Testis (tissue), 2 donors: ENCODE measurements at regions not wholly inside any gene's neighbourhood (a gene's known extent, or its start where the extent isn't known, plus 50 kb on each side); places are given as distances from the start of the nearest gene placed in this dataset.
A peak's percentile ranks its signal among the peaks of the same experiment; 100 is the strongest.
"Not testable (repeated sequence)": the region's sequence is repeated elsewhere in the genome, so short reads cannot be mapped to it uniquely, and the experiment has no call there.

Source experiments
- DNase-seq: peaks from one replicate; pipeline ENCODE4 v3.0.0-alpha.2; 2019
- H3K27ac ChIP-seq, 2 donors: fragments of 200-600 bp; sonication (generic); one replicate each; pipeline ENCODE4 v1.5.1; 2019
- H3K27me3 ChIP-seq: fragments of 200-600 bp; sonication (generic); one replicate; pipeline ENCODE4 v1.5.1; 2019
- H3K36me3 ChIP-seq: fragments of 200-600 bp; sonication (generic); one replicate; pipeline ENCODE4 v1.5.1; 2017; ENCODE audit warnings: low read depth; ENCODE audit errors: missing control alignments
- H3K4me1 ChIP-seq: fragments of 200-600 bp; sonication (generic); one replicate; pipeline ENCODE4 v1.5.1; 2019
- H3K4me3 ChIP-seq, 2 donors: fragments of 200-600 bp; sonication (generic); one replicate each; pipeline ENCODE4 v1.5.1; 2017 to 2019
- H3K9me3 ChIP-seq: fragments of 200-600 bp; sonication (generic); one replicate; pipeline ENCODE4 v1.5.1; 2017
- CTCF ChIP-seq, 3 experiments: fragments of 450-650 bp in 2 of 3; fragments of 200-600 bp in 1 of 3; sonication (generic) in 1 of 3; IDR thresholded peaks; one replicate each; pipeline ENCODE4 v1.5.1; 2016 to 2019; ENCODE audit warnings: antibody characterized with exemption in 3 of 3, mild to moderate bottlenecking in 2 of 3, moderate library complexity in 1 of 3
- POLR2A ChIP-seq: fragments of 450-650 bp; IDR thresholded peaks from one replicate; pipeline ENCODE4 v1.6.1; 2017; ENCODE audit warnings: antibody characterized with exemption, mild to moderate bottlenecking, moderate library complexity
- WGBS, 2 donors: methylation state at CpG; one replicate each; pipeline ENCODE4 v1.1.5; 2018; 5-methylcytosine and 5-hydroxymethylcytosine counted together
- intact Hi-C: fragments of 100-400 bp; cut with DNase I; formaldehyde crosslinking; loops from one replicate; pipeline ENCODE4 v1.15.1; 2023; ENCODE audit warnings: low total_unique reads

- peak overlapping the region in 1 of 2 donors; percentile 70 for H3K4me3 ChIP-seq
- WGBS, 2 donors: 52 to 67% methylated on average over 2 to 5 of the region's 5 CpGs
Observed at GRCh38 chr22:46046299-46046685, 69.3 kb upstream of the WNT7B start.

GRCh38 chr22:46047226-46047625, 70.3 kb upstream of the WNT7B start:
- Histone ChIP-seq H3K4me1 (peaks cover 55% of the 10 kb centered on the region), H3K27ac (peak overlapping the region in 1 of 2 donors; percentile 18), H3K4me3 (no peak overlapping the region), H3K36me3 (no peaks in the 10 kb centered on the region), H3K9me3 (no peaks in the 10 kb centered on the region), H3K27me3 (no peaks in the 10 kb centered on the region)
- peak; percentile 12 for DNase-seq
- intact Hi-C loops: no loop called here
- 89 to 91% methylated on average over 13 of the region's 13 CpGs for WGBS, 2 donors
- no peak for TF ChIP-seq POLR2A
- TF ChIP-seq CTCF (IDR thresholded peaks at IDR 0.05): no peak

More at GRCh38 chr22:46046299-46046685, 69.3 kb upstream of the WNT7B start:
- H3K9me3 ChIP-seq: no peaks in the 10 kb centered on the region
- intact Hi-C loops: no loop called here
- TF ChIP-seq CTCF (IDR thresholded peaks at IDR 0.05): no peak
- TF ChIP-seq POLR2A: no peak
- peaks cover 53% of the 10 kb centered on the region for H3K4me1 ChIP-seq
- H3K27ac ChIP-seq: peak overlapping the region; percentile 97 to 98
- H3K36me3 ChIP-seq: no peaks in the 10 kb centered on the region
- DNase-seq: no peak
- H3K27me3 ChIP-seq: no peaks in the 10 kb centered on the region

GRCh38 chr22:46047841-46048595, 71.1 kb upstream of the WNT7B start:
- WGBS, 2 donors: 70 to 71% methylated on average over 11 to 14 of the region's 14 CpGs
- intact Hi-C loops: no loop called here
- Histone ChIP-seq H3K4me3 (no peak overlapping the region), H3K27ac (peak overlapping the region in 1 of 2 donors; percentile 22), H3K27me3 (no peaks in the 10 kb centered on the region), H3K4me1 (peaks cover 58% of the 10 kb centered on the region), H3K9me3 (no peaks in the 10 kb centered on the region), H3K36me3 (no peaks in the 10 kb centered on the region)
- peak; percentile 24 for DNase-seq
- TF ChIP-seq POLR2A: no peak
- TF ChIP-seq CTCF (IDR thresholded peaks at IDR 0.05): no peak

- H3K4me3 ChIP-seq, H3K9me3 ChIP-seq, H3K27me3 ChIP-seq, intact Hi-C loops, H3K36me3 ChIP-seq: not testable (repeated sequence)
- Histone ChIP-seq H3K27ac (peak overlapping the region in 1 of 2 donors; percentile 22), H3K4me1 (peaks cover 55% of the 10 kb centered on the region)
- peak; percentile 11 for DNase-seq
- 83 to 92% methylated on average over 7 of the region's 7 CpGs for WGBS, 2 donors
Observed at GRCh38 chr22:46048661-46049060, 71.7 kb upstream of the WNT7B start.

GRCh38 chr22:46049726-46050450, 72.9 kb upstream of the WNT7B start:
- Histone ChIP-seq H3K36me3 (no peaks in the 10 kb centered on the region), H3K27me3 (no peaks in the 10 kb centered on the region), H3K27ac (peak overlapping the region in 1 of 2 donors; percentile 94), H3K4me1 (peaks cover 53% of the 10 kb centered on the region), H3K4me3 (no peak overlapping the region), H3K9me3 (no peaks in the 10 kb centered on the region)
- intact Hi-C loops: no loop called here
- DNase-seq: peak; percentile 9
- 90 to 96% methylated on average over 14 of the region's 14 CpGs for WGBS, 2 donors
- TF ChIP-seq CTCF (IDR thresholded peaks at IDR 0.05) (no peak), POLR2A (no peak)
